Endothelial cell of umbilical vein (primary cell): ENCODE measurements at regions not wholly inside any gene's neighbourhood (a gene's known extent, or its start where the extent isn't known, plus 50 kb on each side); places are given as distances from the start of the nearest gene placed in this dataset.

ENCODE experiments used
- BruUV-seq: library from RNA; stranded (reverse); fragments of 400-500 nt; replicated peaks from 2 replicates; lab custom pipeline; 2021; lab: Mats Ljungman, UMichigan
- CTCF ChIA-PET: fragments of 300-600, 350-600 bp; sonication (Branson Sonifier 250); formaldehyde crosslinking; loops from one replicate; lab custom pipeline; 2021; ENCODE audit warnings: antibody characterized with exemption, inconsistent platforms; lab: Charles Lee
- POLR2A ChIA-PET: fragments of 300-600, 350-600 bp; sonication (Branson Sonifier 250); formaldehyde crosslinking; loops from one replicate; lab custom pipeline; 2021; ENCODE audit warnings: antibody characterized with exemption, inconsistent platforms; lab: Charles Lee
- DNase-seq: peaks from one replicate; pipeline ENCODE4 v3.0.0-alpha.2; 2011; ENCODE audit warnings: low read depth, low spot score
- FAIRE-seq: peaks from 2 replicates; lab custom pipeline; 2011; peaks lifted over from hg19 to GRCh38; lab: Jason Lieb, UNC
- H2AFZ ChIP-seq: 2 replicates; pipeline ENCODE4 v1.6.0; 2012; ENCODE audit warnings: low read depth, low read length, control low read depth, inconsistent platforms
- H3K27ac ChIP-seq: 2 replicates; pipeline ENCODE4 v1.5.1; 2011; ENCODE audit warnings: low read depth, mild to moderate bottlenecking, control low read depth, low read length, moderate library complexity; ENCODE audit not compliant: insufficient read depth
- H3K27me3 ChIP-seq, 2 experiments: 2 replicates each; pipeline versions ENCODE4 v1.6.0 to v1.6.1; 2011; ENCODE audit warnings: low read length in 2 of 2, mixed read lengths in 1 of 2; ENCODE audit not compliant: control insufficient read depth in 2 of 2, insufficient read depth in 2 of 2
- H3K36me3 ChIP-seq, 2 experiments: 2 replicates in 1 of 2; 3 replicates in 1 of 2; pipeline ENCODE4 v1.5.1; 2011; ENCODE audit warnings: low read length in 2 of 2, mild to moderate bottlenecking in 1 of 2, moderate library complexity in 1 of 2; ENCODE audit not compliant: control insufficient read depth in 2 of 2, insufficient read depth in 2 of 2; ENCODE audit errors: extremely low read depth in 1 of 2
- H3K4me1 ChIP-seq: 3 replicates; pipeline ENCODE4 v1.5.1; 2011; ENCODE audit warnings: mild to moderate bottlenecking, low read length; ENCODE audit not compliant: control insufficient read depth, insufficient read depth; ENCODE audit errors: extremely low read depth
- H3K4me2 ChIP-seq: 2 replicates; pipeline ENCODE4 v1.6.1; 2011; ENCODE audit warnings: low read length, control low read depth, mixed read lengths; ENCODE audit not compliant: insufficient read depth
- H3K4me3 ChIP-seq, 3 experiments: fragments of 200-600 bp in 1 of 3; sonication (generic), shearing (Covaris generic) in 1 of 3; replicated peaks in 1 of 3; 2 replicates each; pipeline ENCODE4 v1.5.1; 2011 to 2016; ENCODE audit warnings: control low read depth in 3 of 3, low read length in 3 of 3, mild to moderate bottlenecking in 2 of 3, inconsistent platforms in 1 of 3, low read depth in 1 of 3, moderate library complexity in 1 of 3; ENCODE audit not compliant: insufficient read depth in 1 of 3
- H3K79me2 ChIP-seq: 2 replicates; pipeline ENCODE4 v1.6.0; 2012; ENCODE audit warnings: low read length, inconsistent platforms; ENCODE audit not compliant: control insufficient read depth, insufficient read depth
- H3K9ac ChIP-seq: replicated peaks from 2 replicates; pipeline ENCODE3; 2011; ENCODE audit warnings: low read length, control low read depth; ENCODE audit not compliant: insufficient read depth; ENCODE audit errors: extremely low read depth
- H3K9me1 ChIP-seq: replicated peaks from 3 replicates; pipeline ENCODE4 v1.6.0; 2011; ENCODE audit warnings: mild to moderate bottlenecking, low read length; ENCODE audit not compliant: control insufficient read depth, insufficient read depth; ENCODE audit errors: extremely low read depth
- H3K9me3 ChIP-seq: replicated peaks from 2 replicates; pipeline ENCODE4 v1.5.1; 2012; ENCODE audit warnings: low read length, inconsistent platforms; ENCODE audit not compliant: control insufficient read depth, insufficient read depth
- H4K20me1 ChIP-seq: replicated peaks from 2 replicates; pipeline ENCODE3; 2011; ENCODE audit warnings: mild to moderate bottlenecking, low read length; ENCODE audit not compliant: control insufficient read depth, insufficient read depth; ENCODE audit errors: extremely low read depth
- EZH2 ChIP-seq: IDR thresholded peaks from 2 replicates; pipeline ENCODE4 v1.6.1; 2012; ENCODE audit warnings: borderline replicate concordance, low read depth, mild to moderate bottlenecking, moderate library complexity, low read length, inconsistent platforms; ENCODE audit not compliant: severe bottlenecking
- FOS ChIP-seq: IDR thresholded peaks from 2 replicates; pipeline ENCODE4 v1.6.1; 2011; ENCODE audit warnings: mild to moderate bottlenecking, low read length, moderate library complexity, borderline replicate concordance; ENCODE audit not compliant: insufficient read depth
- GATA2 ChIP-seq: IDR thresholded peaks from 2 replicates; pipeline ENCODE4 v1.7.0; 2011; ENCODE audit warnings: low read depth, mild to moderate bottlenecking, moderate library complexity, mixed read lengths, low read length; ENCODE audit not compliant: insufficient read length, insufficient read depth
- JUN ChIP-seq: IDR thresholded peaks from 2 replicates; pipeline ENCODE4 v1.6.1; 2011; ENCODE audit warnings: borderline replicate concordance, low read depth; ENCODE audit not compliant: insufficient read length, insufficient read depth
- MYC ChIP-seq: IDR thresholded peaks from one replicate; pipeline ENCODE4 v1.6.1; 2011; ENCODE audit warnings: mild to moderate bottlenecking, low read depth, low read length
- POLR2A ChIP-seq: IDR thresholded peaks from 2 replicates; pipeline ENCODE4 v1.6.1; 2012; ENCODE audit warnings: low read depth, mild to moderate bottlenecking, control low read depth, low read length
- POLR2AphosphoS5 ChIP-seq: IDR thresholded peaks from 2 replicates; pipeline ENCODE4 v1.6.1; 2012; ENCODE audit warnings: low read depth, mild to moderate bottlenecking, control low read depth, low read length, moderate library complexity; ENCODE audit not compliant: insufficient read depth
- dilution Hi-C: fragments of 300-500 bp; cut with MboI; formaldehyde crosslinking; loops from one replicate; pipeline ENCODE4 v1.15.0; 2019; ENCODE audit warnings: low sequenced_read_pairs; ENCODE audit not compliant: extremely low pct_ligation_motif_present
- intact Hi-C: fragments of 100-400 bp; cut with micrococcal nuclease; formaldehyde crosslinking; loops from one replicate; pipeline ENCODE4 v1.10.0; 2022
- TF ChIP-seq, protein P1 (sequence below), 2 donors: IDR thresholded peaks; 1 replicate in 1 of 2; 2 replicates in 1 of 2; pipeline ENCODE4 v1.5.1; 2011; ENCODE audit warnings: low read length in 2 of 2, mild to moderate bottlenecking in 2 of 2, moderate library complexity in 2 of 2, control low read depth in 1 of 2, inconsistent platforms in 1 of 2, low read depth in 1 of 2; ENCODE audit not compliant: insufficient read depth in 1 of 2; ENCODE audit errors: extremely low read depth in 1 of 2
- TF ChIP-seq, protein P2 (sequence below): IDR thresholded peaks from 2 replicates; pipeline ENCODE4 v1.6.1; 2011; ENCODE audit not compliant: insufficient read depth, insufficient read length

DNA sequence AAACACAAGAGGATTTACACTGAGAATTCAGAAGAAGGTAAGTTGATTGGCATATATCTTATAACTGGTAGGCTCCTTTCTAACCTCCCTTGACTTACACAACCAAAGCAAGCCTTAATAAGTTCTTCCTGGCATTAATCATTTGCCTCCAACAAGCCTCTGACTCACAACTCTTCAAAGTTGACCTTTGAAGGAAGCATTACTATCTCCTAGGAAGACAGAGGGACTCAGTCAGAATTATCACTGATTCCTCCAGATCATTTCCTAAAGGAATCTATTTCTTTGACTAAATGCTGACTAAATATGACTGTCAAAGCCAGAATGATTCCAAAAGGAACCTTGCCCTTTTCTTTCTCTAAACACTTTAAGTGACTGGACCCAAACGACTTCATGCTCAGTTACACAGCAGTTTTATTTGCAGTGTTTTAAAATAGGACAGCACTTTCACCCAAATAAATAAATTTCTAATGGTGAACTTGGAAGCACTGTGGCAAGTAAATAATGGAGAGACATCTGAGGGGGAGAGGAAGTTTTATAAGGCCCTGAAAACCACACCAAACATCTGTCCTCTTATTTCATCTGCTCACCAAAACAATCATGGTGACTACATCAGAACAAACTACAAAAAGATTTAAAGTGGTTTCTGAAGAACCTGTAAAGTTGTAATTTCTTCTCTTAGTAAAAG, 128.2 kb downstream of the KLHL28 start:
- no peak for FAIRE-seq
- CTCF ChIA-PET, result interaction anchor here (1.0 kb wide), 1 partner anchor 13 kb away, joined by 3 read pairs; no protein-coding TSS in a partner anchor
- no TSS peak for BruUV-seq
- Histone ChIP-seq H3K9me1 (no peaks in the 10 kb centered on the region), H2AFZ (no peak overlapping the region), H3K4me3 (no peak overlapping the region), H3K4me2 (no peak overlapping the region), H3K4me1 (no peaks in the 10 kb centered on the region), H3K36me3 (no peaks in the 10 kb centered on the region), H4K20me1 (no peaks in the 10 kb centered on the region), H3K27ac (no peak overlapping the region), H3K9ac (no peak overlapping the region), H3K27me3 (no peaks in the 10 kb centered on the region), H3K79me2 (no peaks in the 10 kb centered on the region), H3K9me3 (no peaks in the 10 kb centered on the region)
- DNase-seq, result no peak
- TF ChIP-seq POLR2A, result no peak
- TF ChIP-seq GATA2, result no peak
- TF ChIP-seq EZH2, result no peak
- TF ChIP-seq, protein P1, sequence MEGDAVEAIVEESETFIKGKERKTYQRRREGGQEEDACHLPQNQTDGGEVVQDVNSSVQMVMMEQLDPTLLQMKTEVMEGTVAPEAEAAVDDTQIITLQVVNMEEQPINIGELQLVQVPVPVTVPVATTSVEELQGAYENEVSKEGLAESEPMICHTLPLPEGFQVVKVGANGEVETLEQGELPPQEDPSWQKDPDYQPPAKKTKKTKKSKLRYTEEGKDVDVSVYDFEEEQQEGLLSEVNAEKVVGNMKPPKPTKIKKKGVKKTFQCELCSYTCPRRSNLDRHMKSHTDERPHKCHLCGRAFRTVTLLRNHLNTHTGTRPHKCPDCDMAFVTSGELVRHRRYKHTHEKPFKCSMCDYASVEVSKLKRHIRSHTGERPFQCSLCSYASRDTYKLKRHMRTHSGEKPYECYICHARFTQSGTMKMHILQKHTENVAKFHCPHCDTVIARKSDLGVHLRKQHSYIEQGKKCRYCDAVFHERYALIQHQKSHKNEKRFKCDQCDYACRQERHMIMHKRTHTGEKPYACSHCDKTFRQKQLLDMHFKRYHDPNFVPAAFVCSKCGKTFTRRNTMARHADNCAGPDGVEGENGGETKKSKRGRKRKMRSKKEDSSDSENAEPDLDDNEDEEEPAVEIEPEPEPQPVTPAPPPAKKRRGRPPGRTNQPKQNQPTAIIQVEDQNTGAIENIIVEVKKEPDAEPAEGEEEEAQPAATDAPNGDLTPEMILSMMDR (IDR thresholded peaks at IDR 0.05; ENCODE audit: extremely low read depth in 1 of 2, insufficient read depth in 1 of 2, low read depth in 1 of 2, low read length in 2 of 2), result no peak
- TF ChIP-seq, protein P2, sequence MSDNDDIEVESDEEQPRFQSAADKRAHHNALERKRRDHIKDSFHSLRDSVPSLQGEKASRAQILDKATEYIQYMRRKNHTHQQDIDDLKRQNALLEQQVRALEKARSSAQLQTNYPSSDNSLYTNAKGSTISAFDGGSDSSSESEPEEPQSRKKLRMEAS, result no peak
- TF ChIP-seq MYC, result no peak
- no peak for TF ChIP-seq JUN
- no peak for TF ChIP-seq POLR2AphosphoS5
- no peak for TF ChIP-seq FOS
- dilution Hi-C loops (no loop called here), intact Hi-C loops (no loop called here)
- POLR2A ChIA-PET, result no interaction called here
